NCI-H1105 (cell line): ENCODE measurements at regions not wholly inside any gene's neighbourhood (a gene's known extent, or its start where the extent isn't known, plus 50 kb on each side); places are given as distances from the start of the nearest gene placed in this dataset.

Experiments used
- DNase-seq: peaks from one replicate; lab custom pipeline; 2025; lab: John Stamatoyannopoulos, UW

GRCh38 chr2:207257251-207258250, 91.8 kb upstream of the KLF7 start:
- DNase-seq, result no peak

DNA sequence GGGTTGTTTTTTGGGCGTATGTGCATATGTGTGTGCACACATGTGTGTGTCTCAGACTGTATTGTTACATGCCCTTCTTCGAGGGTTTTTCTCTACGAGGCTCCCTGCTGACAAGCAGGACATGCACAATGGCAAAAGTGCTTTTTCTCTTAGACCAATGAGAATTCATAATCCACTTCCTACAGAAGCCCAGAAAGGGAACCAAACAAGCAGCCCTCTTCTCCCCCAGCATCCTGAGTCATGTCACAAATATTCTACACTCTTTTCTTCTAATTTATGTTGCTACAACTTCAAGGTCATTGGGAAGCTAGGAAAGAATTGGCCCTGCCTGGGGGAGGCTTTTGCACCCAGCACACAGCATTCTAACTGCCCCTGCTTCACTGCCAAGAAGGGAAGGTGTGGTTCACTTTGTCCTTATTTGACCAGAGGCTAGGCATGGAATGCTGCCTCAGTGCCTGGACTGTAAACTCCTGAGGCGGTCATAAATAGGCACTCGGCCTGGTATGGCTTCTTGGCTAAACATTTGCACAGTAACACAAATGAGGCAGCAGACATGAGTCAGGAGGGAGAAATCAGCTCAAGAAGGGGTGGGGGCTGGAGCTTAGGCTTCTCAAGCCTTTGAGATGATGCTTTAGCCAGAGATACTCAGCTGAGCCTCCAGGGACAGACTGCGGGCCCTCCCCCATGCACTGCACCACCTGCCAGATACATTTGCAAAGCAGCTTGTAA, 92.7 kb upstream of the KLF7 start:
- no peak for DNase-seq

DNA sequence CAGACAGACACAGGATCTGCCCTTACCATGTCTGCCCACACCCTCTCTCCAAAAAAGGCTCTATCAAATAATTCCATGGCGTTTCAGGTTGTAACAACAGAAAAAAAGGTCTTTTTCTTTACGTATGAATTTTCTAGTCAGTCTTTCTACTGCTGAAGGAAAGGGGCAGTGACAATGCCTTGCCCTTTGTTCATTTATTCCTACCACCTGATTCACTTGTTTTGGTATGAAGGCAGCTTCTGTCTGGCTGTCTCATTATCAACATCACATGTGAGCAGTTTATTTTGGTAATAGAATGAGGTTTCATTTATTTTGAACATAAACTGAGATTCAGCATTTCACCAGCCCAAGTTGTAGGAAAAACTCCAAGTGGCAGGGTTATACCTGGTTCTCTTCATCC, 94.3 kb upstream of the KLF7 start:
- no peak for DNase-seq

DNA sequence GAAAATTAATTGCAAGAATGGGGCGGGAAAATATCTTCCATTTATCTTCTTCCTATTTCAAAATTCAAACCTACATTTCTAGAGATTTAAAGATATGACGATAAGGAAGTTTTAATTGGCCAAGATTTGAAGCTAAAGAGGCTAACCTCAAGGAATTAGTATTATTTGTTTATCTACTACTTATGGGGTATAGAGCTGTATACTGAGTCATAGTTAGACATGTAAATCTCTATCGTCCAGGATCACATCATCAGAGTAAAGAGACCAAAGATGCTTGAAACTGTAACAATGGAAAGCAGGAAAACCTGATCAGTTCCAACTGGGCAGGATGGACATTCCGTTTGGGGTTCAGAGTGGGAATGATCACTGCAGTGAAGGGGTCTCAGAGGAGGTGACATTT, 95.2 kb upstream of the KLF7 start:
- no peak for DNase-seq

DNA sequence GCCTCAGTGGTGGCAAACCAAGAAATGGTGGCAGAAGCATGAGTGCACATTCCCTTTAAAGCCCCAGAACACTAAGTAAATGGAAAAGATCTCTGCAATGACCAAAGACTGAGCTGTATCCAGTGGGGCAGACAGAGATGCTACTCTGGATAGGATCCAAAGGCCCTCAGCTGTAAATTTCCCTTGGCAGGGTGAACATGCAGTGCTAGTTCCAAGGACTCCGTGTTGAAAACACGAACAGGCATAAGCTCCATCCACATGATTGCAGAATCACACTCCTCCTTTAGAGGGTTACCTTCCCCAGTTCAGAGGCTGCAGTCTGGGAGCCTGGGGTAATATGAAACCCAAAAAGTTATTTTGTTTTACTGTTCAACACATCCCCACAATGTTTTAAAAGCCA, 98.6 kb upstream of the KLF7 start:
- DNase-seq, result no peak

DNA sequence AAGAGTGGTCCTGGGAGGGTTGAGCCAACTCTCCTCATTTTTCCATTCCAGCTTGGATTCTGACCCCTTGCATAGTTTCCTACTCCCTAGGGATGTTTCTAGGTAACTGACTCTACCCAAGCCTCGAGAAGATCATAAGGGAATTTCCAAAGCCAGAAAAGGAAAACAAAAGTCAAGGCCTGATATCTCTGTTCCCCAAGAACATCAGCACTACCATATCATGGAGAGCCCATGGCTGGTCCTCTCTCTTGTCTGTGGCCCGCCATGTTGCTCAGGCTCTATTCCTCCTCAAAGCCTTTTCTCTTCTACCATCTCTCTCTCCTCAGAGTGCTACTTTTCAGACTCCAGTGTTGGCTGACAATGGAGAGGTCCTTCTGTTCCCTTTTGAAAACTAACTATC, 99.6 kb upstream of the KLF7 start:
- no peak for DNase-seq

DNA sequence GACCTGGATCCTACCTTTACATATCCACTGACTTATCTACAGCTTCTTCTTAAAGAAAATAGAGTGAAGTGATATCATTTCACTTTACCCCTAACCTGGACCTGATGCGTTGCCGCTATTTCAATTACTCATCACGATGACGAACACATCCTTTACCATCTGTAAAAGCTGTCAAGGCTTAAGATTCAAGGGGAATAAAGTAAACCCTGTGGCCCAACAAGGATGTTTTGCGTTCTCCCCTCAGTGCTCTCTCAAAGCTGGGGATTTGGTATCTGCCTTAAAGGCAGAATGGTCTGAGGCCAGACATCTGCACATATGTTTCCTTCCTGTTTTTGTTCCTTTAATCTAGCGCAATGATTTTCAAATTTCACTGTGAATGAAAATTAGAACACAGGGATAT, 100.1 kb upstream of the KLF7 start:
- DNase-seq, result no peak

- no peak for DNase-seq
Observed at GRCh38 chr2:207266648-207267047, 100.9 kb upstream of the KLF7 start.

- DNase-seq, result no peak
Observed at GRCh38 chr2:207269038-207269437, 103.3 kb upstream of the KLF7 start.

DNA sequence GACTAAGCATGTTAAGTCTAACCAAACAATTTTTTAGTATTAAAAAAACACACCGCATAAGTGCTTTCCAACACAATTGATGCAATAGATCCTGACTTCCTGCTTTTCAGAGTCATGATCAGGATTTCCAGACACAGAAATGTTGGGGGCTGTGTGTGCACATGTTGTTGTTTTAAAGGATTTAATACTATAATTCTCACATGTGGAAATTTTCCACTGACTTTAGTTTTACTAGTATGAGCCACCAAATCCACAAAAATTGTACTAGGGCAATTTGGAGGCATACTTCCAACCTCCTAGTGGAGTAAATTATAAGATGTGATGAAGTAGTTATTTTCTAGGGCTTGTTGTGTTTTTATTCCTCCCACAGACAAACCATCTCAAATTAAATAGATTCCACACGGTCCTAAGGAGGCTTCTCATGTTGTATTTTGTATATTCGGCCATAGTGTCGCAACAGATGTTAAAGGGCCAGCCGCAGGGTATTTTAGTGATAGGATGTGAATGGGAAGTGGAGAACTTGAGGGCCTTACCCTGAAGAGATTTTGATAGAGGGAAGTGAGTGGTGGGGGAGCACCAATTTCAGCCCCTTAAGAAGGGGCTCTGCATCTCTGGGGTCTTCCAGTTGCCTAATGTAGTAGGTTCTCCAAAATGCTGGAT, 108.9 kb upstream of the KLF7 start:
- DNase-seq, result no peak

DNA sequence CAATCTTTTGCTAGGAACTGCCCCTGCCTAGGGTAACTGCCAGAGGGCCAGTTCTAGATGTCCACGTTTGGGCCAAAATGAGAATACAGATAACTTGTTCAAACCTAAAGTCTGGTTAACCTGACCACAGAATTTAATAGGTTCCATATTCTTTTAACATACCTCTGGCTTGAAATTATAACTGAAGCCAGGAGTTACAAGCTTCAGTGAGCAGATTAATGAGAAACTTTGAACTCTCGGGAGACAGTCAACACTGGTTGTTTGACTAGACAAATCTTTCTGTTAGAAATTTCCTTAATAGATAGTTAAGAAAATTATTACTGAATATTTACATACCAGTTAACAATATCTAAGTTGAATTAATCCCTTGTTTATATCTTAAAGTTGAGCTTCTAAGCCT, 110.0 kb upstream of the KLF7 start:
- no peak for DNase-seq

DNA sequence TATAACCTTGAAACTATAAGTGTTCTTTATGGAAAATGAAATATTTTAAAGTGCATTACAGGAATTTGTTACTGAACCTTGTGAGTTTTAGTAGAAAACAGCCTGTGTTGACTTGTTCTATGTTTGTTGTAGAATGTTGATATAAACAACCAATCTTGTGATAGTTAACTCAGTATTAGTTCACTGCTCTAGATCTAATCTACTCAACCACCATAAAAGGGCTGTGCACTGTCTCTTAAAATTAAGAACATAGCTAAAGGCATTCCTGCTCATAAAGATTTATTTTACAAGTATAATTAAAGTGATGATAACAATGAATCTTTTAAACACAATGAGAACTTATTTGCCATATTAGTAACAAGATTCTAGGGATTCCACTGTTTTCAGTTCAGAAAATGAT, 110.5 kb upstream of the KLF7 start:
- no peak for DNase-seq

GRCh38 chr2:207276858-207277257, 111.1 kb upstream of the KLF7 start:
- no peak for DNase-seq

- no peak for DNase-seq
Observed at GRCh38 chr2:207279520-207279919, 113.8 kb upstream of the KLF7 start.

- no peak for DNase-seq
Observed at GRCh38 chr2:207281436-207281835, 115.7 kb upstream of the KLF7 start.

DNA sequence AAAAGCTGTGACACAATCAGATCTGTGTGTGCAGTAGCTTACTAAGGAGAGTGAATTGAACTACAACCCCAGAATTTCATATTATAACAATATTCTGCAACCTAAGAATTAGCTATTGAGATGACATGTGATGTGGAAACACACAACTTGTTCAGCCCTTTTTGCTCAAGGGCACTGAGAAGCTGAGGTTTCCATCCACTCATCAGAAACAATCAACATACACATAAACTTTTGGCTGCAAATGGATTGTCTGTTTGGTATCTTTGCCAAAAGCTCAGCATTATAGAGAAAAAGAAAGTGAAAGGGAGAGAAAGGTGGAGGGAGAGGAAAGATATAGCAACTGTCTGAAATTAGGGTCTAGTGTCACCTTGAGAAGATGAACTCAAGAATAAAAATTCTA, 117.2 kb upstream of the KLF7 start:
- DNase-seq, result no peak

GRCh38 chr2:207283356-207283755, 117.6 kb upstream of the KLF7 start:
- no peak for DNase-seq

DNA sequence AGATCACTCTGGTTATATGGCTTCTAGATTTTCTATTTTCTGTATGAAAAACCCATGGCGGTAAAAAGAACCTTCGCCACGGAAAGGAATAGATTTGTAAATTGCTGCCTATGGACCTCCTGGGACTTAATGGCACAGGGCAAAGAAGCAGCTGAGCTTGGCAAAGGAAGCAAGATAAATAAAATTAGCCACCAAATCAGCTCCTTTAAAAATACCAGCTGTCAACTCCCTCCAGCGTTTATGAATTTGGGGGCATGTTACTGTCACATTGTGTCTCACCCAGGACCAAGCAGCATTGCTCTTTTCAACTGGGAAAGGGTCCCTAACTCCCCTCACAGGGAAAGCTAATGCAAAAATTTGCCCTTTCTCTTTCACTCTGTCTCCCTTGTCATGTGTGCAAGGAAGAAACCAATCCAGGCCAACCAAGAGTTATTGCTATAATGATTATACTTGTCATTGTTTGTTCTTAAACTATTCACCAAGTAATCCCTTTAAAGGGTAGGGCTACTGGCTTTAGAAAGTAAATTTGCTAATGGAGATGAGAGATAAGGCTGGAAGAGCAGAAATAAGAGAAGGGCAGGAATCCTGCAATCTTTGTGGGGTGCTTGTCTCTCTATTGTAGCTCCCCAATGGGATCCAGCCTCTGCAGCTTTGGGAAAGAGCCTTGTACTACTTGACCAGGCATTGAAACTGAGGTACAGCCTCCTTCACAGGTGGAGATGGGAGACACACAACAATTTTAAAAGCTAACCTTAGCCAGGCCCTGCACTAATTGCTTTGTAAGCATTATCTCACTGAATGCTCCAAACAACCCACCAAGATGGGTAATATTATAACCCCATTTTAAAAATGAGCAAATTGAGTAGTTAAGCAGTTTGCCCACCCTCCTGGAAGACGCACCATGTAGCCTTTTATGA, 119.1 kb upstream of the KLF7 start:
- no peak for DNase-seq

DNA sequence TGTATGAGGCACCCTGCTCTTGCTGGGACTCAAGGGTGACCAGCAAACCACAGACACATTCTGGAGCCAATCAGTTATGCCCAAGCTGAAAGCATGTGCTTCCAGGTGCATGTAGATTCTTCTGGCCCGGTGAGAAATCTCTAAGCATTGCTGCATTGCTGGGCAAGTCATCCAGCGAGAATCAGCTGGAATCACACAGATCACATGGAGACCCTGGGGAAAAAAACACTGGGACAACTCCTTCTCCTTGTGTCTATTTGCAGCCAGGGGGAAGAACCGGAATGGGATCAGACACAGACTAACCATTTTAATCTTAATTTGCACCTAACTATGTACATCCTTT, 119.7 kb upstream of the KLF7 start:
- no peak for DNase-seq

GRCh38 chr2:207286106-207286505, 120.4 kb upstream of the KLF7 start:
- no peak for DNase-seq

GRCh38 chr2:207288628-207289027, 122.9 kb upstream of the KLF7 start:
- DNase-seq, result no peak
